Left ventricle myocardium inferior (tissue), 1 donor: ENCODE measurements at regions not wholly inside any gene's neighbourhood (a gene's known extent, or its start where the extent isn't known, plus 50 kb on each side); places are given as distances from the start of the nearest gene placed in this dataset.

Experiments used
- DNase-seq: peaks from one replicate; pipeline ENCODE4 v3.0.0-alpha.2; 2020
- H3K27ac ChIP-seq: fragments of 200-600 bp; replicated peaks from 2 replicates; pipeline ENCODE4 v1.8.0; 2021
- H3K27me3 ChIP-seq: fragments of 200-600 bp; 2 replicates; pipeline ENCODE4 v1.8.0; 2021; ENCODE audit warnings: low read depth
- H3K36me3 ChIP-seq: fragments of 200-600 bp; 2 replicates; pipeline ENCODE4 v1.8.0; 2021
- H3K4me1 ChIP-seq: fragments of 200-600 bp; 2 replicates; pipeline ENCODE4 v1.8.0; 2021
- H3K4me3 ChIP-seq: fragments of 200-600 bp; 2 replicates; pipeline ENCODE4 v1.8.0; 2021; ENCODE audit warnings: mild to moderate bottlenecking, moderate library complexity
- H3K9me3 ChIP-seq: fragments of 200-600 bp; replicated peaks from 2 replicates; pipeline ENCODE4 v1.8.0; 2021
- intact Hi-C: fragments of 100-400 bp; cut with micrococcal nuclease; formaldehyde crosslinking; loops from one replicate; pipeline ENCODE4 v1.11.0; 2022
- TF ChIP-seq, protein P1 (sequence below): fragments of 200-600 bp; IDR thresholded peaks from 2 replicates; pipeline ENCODE4 v1.8.0; 2021; ENCODE audit warnings: antibody characterized with exemption, mild to moderate bottlenecking, borderline replicate concordance
- donor health status: DM: no; HTN: yes; CAD: no; lungs with severe emphysema.

DNA sequence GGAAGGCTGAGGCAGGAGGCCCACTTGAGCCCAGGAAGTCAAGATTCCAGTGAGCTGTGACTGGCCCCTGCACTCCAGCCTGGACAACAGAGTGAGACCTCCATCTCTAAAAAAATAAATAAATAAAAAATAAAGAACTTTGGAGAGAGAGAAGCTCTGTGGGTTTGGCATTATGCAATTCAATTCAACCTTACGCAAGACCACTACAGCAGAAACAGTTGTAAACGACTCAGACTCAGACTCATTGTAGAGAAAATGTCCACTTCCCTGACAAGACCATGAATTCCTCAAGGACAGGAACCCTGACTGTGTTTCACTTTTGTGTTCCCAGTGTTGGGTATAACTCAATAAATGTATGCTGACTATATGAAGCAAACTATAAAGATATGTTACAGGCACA, 90.3 kb upstream of the C3orf80 start:
- Histone ChIP-seq H3K4me3 (no peak overlapping the region), H3K9me3 (no peaks in the 10 kb centered on the region), H3K27me3 (peaks cover 9% of the 10 kb centered on the region), H3K36me3 (no peaks in the 10 kb centered on the region), H3K4me1 (no peaks in the 10 kb centered on the region), H3K27ac (no peak overlapping the region)
- DNase-seq = no peak
- intact Hi-C loops = no loop called here
- TF ChIP-seq, protein P1, sequence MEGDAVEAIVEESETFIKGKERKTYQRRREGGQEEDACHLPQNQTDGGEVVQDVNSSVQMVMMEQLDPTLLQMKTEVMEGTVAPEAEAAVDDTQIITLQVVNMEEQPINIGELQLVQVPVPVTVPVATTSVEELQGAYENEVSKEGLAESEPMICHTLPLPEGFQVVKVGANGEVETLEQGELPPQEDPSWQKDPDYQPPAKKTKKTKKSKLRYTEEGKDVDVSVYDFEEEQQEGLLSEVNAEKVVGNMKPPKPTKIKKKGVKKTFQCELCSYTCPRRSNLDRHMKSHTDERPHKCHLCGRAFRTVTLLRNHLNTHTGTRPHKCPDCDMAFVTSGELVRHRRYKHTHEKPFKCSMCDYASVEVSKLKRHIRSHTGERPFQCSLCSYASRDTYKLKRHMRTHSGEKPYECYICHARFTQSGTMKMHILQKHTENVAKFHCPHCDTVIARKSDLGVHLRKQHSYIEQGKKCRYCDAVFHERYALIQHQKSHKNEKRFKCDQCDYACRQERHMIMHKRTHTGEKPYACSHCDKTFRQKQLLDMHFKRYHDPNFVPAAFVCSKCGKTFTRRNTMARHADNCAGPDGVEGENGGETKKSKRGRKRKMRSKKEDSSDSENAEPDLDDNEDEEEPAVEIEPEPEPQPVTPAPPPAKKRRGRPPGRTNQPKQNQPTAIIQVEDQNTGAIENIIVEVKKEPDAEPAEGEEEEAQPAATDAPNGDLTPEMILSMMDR = no peak

DNA sequence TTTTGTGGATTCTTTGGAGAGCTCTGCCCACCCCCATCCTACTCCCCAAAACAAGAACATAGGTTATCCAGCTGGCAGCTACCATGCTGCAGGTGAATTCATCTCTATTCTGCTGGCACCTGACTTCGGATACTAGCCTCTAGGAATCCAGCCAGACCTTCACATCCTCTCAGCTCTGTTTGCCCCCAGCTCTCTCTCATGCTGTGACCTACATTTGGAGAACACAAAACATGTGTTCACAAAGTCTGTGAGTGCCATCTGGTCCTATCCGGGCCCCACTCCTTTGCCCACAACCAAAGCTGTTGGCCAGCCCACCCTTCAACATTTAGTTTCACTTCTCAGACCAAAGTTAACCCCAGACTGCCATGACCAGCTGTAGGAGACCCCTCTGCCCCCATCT, 89.4 kb upstream of the C3orf80 start:
- Histone ChIP-seq H3K9me3 (no peaks in the 10 kb centered on the region), H3K36me3 (no peaks in the 10 kb centered on the region), H3K4me1 (no peaks in the 10 kb centered on the region), H3K4me3 (no peak overlapping the region), H3K27ac (no peak overlapping the region), H3K27me3 (peaks cover 9% of the 10 kb centered on the region)
- TF ChIP-seq, protein P1 = no peak
- intact Hi-C loops = no loop called here
- DNase-seq = no peak

DNA sequence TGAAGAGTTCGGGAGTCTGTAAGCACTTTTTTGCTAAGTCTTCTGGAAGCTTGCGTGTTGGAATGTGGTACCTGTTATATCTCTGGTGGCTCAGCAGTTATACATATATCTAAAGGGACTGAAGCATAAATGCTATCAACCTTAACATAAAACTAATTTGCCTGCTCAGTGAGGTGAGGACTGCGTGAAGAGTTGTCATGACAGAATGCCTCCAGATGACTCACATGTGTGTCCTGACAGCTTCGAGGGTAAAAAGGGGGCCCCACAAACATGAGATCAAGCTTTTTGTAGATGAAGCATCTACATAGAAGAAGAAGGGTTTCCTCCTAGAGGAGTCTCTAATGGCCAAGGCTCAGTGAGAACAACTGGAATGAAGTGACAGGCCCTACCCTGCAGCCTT, 88.8 kb upstream of the C3orf80 start:
- no peak overlapping the region for H3K4me3 ChIP-seq
- no peaks in the 10 kb centered on the region for H3K36me3 ChIP-seq
- no peaks in the 10 kb centered on the region for H3K9me3 ChIP-seq
- no peak overlapping the region for H3K27ac ChIP-seq
- intact Hi-C loops = no loop called here
- H3K27me3 ChIP-seq = peaks cover 9% of the 10 kb centered on the region
- TF ChIP-seq, protein P1 = no peak
- DNase-seq = no peak
- no peaks in the 10 kb centered on the region for H3K4me1 ChIP-seq

DNA sequence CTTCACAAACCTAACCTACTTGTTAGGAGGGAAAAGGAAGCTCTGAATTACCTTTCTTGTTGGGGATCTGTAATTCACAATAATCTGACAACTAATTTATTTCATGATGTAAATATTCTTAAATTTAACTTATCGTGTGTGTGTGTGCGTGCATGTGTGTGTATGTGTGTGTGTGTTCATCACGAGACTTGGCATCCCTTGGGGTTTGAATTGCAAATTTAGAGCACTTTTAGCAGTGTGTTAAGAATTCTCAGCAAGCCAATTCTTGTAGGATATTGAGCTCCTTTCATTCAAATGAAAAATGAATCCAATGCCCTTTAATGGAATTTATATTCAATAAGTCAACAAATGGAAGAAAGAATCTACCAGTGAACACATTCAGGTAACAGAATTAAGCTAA, 85.9 kb upstream of the C3orf80 start:
- no peak for DNase-seq
- no peaks in the 10 kb centered on the region for H3K4me1 ChIP-seq
- TF ChIP-seq, protein P1 = no peak
- peaks cover 15% of the 10 kb centered on the region for H3K9me3 ChIP-seq
- H3K27ac ChIP-seq = no peak overlapping the region
- peaks cover 9% of the 10 kb centered on the region for H3K27me3 ChIP-seq
- H3K36me3 ChIP-seq = no peaks in the 10 kb centered on the region
- H3K4me3 ChIP-seq = no peak overlapping the region
- intact Hi-C loops = no loop called here

DNA sequence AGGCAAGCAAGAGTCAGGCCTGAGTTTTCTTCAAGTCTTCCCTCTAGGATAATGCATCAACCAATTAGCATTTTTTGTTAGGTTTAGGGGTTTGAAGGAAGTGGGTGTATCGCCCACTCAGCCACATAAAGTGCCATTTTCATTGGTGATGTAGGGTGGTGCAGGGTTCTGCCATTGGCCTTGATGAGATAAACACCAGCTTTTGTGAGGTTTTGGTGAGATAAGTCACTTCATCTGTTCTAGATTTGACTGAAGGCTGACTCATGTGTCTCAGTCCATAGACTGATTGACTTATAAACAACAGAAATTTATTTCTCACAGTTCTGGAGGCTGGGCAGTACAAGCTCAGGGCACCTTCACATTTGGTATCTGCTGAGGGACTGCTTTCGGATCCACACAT, 84.5 kb upstream of the C3orf80 start:
- peaks cover 9% of the 10 kb centered on the region for H3K27me3 ChIP-seq
- H3K4me3 ChIP-seq = no peak overlapping the region
- no peaks in the 10 kb centered on the region for H3K36me3 ChIP-seq
- intact Hi-C loops = no loop called here
- peaks cover 15% of the 10 kb centered on the region for H3K9me3 ChIP-seq
- no peak for DNase-seq
- H3K27ac ChIP-seq = no peak overlapping the region
- H3K4me1 ChIP-seq = no peaks in the 10 kb centered on the region
- TF ChIP-seq, protein P1 = no peak
